Activated naive CD8-positive, alpha-beta T cell treated with anti-CD3 and anti-CD28 coated beads for 36 hours (primary cell): ENCODE measurements at regions not wholly inside any gene's neighbourhood (a gene's known extent, or its start where the extent isn't known, plus 50 kb on each side); places are given as distances from the start of the nearest gene placed in this dataset.

Source experiments
- DNase-seq: peaks from one replicate; pipeline ENCODE4 v3.0.0; 2021
- H3K27ac Mint-ChIP-seq: one replicate; pipeline ENCODE4 v1.8.0; 2022; ENCODE audit warnings: mild to moderate bottlenecking, moderate library complexity, mixed read lengths
- H3K27me3 Mint-ChIP-seq: one replicate; pipeline ENCODE4 v1.8.0; 2022; ENCODE audit warnings: mild to moderate bottlenecking, mixed read lengths
- H3K36me3 Mint-ChIP-seq: one replicate; pipeline ENCODE4 v1.8.0; 2021; ENCODE audit warnings: mild to moderate bottlenecking, mixed read lengths
- H3K4me1 Mint-ChIP-seq: one replicate; pipeline ENCODE4 v1.8.0; 2021; ENCODE audit warnings: mixed read lengths
- H3K4me3 Mint-ChIP-seq: one replicate; pipeline ENCODE4 v1.8.0; 2022; ENCODE audit warnings: mild to moderate bottlenecking, moderate library complexity, mixed read lengths
- H3K9me3 Mint-ChIP-seq: one replicate; pipeline ENCODE4 v1.8.0; 2022; ENCODE audit warnings: mixed read lengths

DNA sequence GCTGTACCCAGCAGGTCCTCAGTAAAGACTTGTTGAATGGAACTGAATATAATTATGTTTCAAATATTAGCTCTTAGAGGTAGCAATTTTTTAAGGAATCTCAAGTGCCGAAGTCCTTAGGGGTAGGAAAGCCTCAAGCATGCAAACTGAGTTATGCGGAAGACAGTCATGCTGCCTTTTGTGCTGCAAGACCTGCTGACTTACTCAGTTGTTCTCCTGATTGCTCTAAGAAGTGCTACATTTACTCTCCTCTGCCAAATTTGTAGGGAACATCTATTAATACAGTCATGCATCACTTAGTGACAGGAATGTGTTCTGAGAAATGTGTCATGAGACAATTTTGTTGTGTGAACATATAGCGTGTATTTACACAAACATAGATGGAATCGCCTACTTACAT lies 325.6 kb upstream of the AZI2 start:
- H3K4me3 Mint-ChIP-seq, result no peak overlapping the region
- peaks cover 2% of the 10 kb centered on the region for H3K9me3 Mint-ChIP-seq
- no peaks in the 10 kb centered on the region for H3K36me3 Mint-ChIP-seq
- H3K27ac Mint-ChIP-seq, result no peak overlapping the region
- H3K4me1 Mint-ChIP-seq, result no peaks in the 10 kb centered on the region
- peaks cover 6% of the 10 kb centered on the region for H3K27me3 Mint-ChIP-seq
- no peak for DNase-seq

DNA sequence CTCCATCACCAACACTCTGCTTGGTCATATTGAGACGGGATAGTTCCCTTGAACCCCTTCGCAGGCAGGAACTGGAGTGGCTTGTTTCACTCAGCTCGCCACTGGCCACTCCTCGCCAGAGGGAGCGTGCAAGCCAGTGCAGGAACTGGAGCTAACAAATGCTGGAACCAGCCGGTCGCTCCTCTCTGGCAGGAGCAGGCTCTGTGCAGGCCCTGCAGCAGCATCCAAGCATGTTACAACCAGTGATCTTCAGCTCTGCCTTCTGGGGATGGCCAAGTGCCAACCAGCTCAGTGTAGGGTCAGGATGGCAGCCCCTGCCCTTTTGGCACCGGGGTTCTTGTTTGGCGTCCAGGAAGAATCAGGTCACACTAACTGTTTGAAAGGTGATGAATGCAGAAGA lies 329.0 kb upstream of the AZI2 start:
- Mint-ChIP-seq H3K36me3 (no peaks in the 10 kb centered on the region), H3K27ac (no peak overlapping the region), H3K4me1 (no peaks in the 10 kb centered on the region), H3K9me3 (peaks cover 2% of the 10 kb centered on the region), H3K4me3 (no peak overlapping the region), H3K27me3 (peaks cover 6% of the 10 kb centered on the region)
- DNase-seq, result no peak

DNA sequence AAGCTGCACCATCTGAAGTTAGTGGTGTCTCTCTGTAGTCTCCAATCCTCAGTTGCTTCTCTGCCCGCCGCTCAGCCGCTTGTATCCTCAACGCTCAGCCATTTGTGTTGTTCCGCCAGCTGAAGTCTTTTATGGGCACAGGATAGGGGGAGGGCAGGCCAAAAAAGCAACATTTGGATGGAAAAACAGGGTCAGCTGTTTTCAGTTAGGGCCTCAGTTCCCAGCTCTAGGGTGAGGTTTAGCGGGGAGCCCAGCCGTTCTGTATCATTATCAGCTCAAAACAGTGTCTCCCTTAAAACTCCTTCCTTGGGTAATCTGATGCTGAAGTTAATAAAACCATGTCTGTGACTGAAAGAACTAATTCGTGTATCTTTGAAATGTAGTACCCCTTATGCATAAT lies 329.5 kb upstream of the AZI2 start:
- Mint-ChIP-seq H3K4me1 (no peaks in the 10 kb centered on the region), H3K27ac (no peak overlapping the region), H3K9me3 (peaks cover 2% of the 10 kb centered on the region), H3K27me3 (peaks cover 6% of the 10 kb centered on the region), H3K4me3 (no peak overlapping the region), H3K36me3 (no peaks in the 10 kb centered on the region)
- no peak for DNase-seq

DNA sequence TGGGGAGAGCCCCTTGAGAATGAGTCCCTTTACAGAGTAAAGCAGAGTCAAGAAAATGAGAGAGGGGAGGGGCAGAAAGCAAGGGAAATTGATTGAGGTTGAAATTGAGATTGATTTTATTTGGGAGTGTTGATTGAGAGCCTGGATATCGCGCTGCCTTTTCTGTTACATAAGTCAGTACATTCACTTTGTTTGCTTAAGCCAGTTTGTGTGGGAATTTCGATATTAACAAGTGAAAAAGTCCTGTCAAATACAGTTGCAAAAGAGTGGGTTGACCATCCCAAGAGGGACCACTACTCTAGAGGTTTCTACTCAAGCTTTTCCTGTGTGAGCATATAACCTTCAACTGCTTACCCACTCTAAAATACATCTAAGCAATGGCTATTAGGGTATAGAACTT lies 331.4 kb upstream of the AZI2 start:
- Mint-ChIP-seq H3K9me3 (peaks cover 2% of the 10 kb centered on the region), H3K27ac (no peak overlapping the region), H3K36me3 (no peaks in the 10 kb centered on the region), H3K4me1 (no peaks in the 10 kb centered on the region), H3K4me3 (no peak overlapping the region), H3K27me3 (peaks cover 6% of the 10 kb centered on the region)
- DNase-seq, result no peak

DNA sequence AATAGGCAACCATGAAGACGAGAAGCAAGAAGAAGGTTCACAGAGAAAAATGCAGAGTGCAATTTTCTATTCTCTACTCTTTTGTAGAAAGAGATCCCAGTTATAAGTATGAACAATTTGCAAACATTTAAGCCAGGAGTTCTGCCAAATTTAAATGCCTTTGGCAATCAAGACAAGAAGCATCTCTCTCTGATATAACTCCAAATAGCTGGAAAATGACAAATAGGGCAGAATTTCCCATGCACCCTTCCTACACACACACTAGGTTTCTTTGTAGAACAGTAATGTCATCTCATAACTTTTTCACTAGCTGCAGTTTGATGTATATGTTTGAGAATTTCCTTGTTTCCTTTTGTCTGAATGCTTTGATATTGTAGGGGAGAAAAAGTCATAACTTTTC lies 333.5 kb upstream of the AZI2 start:
- Mint-ChIP-seq H3K4me1 (no peaks in the 10 kb centered on the region), H3K4me3 (no peak overlapping the region), H3K9me3 (no peaks in the 10 kb centered on the region), H3K36me3 (no peaks in the 10 kb centered on the region), H3K27me3 (peaks cover 4% of the 10 kb centered on the region), H3K27ac (no peak overlapping the region)
- no peak for DNase-seq

DNA sequence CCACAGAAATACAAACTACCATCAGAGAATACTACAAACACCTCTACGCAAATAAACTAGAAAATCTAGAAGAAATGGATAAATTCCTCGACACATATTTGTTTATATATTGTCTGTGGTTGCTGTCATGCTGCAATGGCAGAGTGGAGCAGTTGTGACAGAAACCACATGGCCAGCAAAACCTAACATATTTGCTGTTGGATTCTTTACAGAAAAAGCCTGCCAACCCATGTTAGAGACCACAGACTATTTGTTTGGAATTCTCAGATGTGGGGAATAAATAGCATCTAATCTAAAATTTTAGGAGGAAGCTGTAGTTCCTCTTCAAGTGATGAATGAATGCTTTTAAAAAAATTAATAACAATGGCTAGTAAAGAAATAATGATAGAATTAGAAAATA lies 341.6 kb upstream of the AZI2 start:
- no peaks in the 10 kb centered on the region for H3K4me1 Mint-ChIP-seq
- H3K9me3 Mint-ChIP-seq, result peaks cover 5% of the 10 kb centered on the region
- no peak for DNase-seq
- H3K4me3 Mint-ChIP-seq, result no peak overlapping the region
- no peak overlapping the region for H3K27ac Mint-ChIP-seq
- no peaks in the 10 kb centered on the region for H3K27me3 Mint-ChIP-seq
- H3K36me3 Mint-ChIP-seq, result no peaks in the 10 kb centered on the region

DNA sequence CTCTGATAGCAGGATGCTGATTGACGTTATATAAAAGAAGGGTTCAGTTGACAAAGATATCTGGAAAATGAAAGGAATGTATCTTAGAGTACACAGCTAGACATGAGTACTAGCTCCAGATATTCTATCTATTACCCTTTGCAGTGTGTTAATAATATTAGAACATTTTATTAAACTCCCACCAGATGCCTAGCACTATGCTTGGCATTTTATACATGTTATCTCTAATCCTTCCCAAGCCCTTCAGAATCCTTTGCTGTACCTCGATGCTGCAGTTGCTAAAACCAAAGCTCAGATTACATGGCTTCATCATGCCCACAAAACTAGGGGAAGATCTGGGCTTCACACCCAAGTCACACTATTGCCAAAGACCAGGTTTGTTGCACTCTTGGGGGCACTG lies 350.1 kb upstream of the AZI2 start:
- H3K27ac Mint-ChIP-seq, result no peak overlapping the region
- H3K4me3 Mint-ChIP-seq, result no peak overlapping the region
- H3K9me3 Mint-ChIP-seq, result no peaks in the 10 kb centered on the region
- H3K36me3 Mint-ChIP-seq, result no peaks in the 10 kb centered on the region
- H3K4me1 Mint-ChIP-seq, result no peaks in the 10 kb centered on the region
- H3K27me3 Mint-ChIP-seq, result no peaks in the 10 kb centered on the region
- no peak for DNase-seq

DNA sequence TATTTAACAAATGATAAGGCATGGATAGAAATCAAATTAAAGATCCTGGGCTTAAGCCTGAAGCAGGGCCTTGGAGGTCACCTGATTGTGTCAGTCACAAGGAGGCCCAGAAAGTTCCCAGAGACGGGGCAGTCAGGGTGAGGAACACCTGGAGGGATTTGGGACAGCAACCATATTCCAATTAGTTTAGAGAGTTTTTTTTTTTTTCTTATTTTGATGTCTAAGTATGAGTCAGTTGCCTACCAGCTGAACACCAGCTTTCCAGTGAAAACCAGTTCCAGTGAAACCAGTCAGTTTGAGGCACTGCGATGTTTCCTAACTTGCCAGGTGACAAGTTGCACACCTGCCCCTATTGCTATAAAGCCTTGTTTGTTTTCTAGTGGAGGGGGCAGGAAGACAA lies 350.7 kb upstream of the AZI2 start:
- Mint-ChIP-seq H3K9me3 (no peaks in the 10 kb centered on the region), H3K4me1 (no peaks in the 10 kb centered on the region), H3K4me3 (no peak overlapping the region), H3K27ac (no peak overlapping the region), H3K36me3 (no peaks in the 10 kb centered on the region), H3K27me3 (no peaks in the 10 kb centered on the region)
- no peak for DNase-seq

DNA sequence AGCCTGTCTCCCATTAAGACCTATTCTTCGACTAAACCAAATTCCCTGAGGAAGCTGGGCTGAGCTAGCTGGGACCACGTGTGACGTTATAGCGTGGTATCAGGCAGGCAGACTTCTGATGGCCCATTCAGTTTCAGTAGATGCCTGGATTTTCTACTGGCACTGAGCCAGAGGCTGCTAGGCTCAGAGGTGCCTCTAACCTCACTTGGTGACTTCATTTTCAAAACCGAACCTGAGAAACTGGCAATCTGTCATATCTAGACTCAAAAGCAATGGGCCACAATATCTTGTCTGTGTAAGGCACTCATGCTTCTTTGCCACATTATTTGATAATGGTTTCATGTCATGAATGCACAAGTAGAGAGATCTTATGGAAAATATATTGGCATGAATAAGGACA lies 352.1 kb upstream of the AZI2 start:
- no peaks in the 10 kb centered on the region for H3K9me3 Mint-ChIP-seq
- no peaks in the 10 kb centered on the region for H3K36me3 Mint-ChIP-seq
- H3K27ac Mint-ChIP-seq, result no peak overlapping the region
- H3K27me3 Mint-ChIP-seq, result no peaks in the 10 kb centered on the region
- H3K4me3 Mint-ChIP-seq, result no peak overlapping the region
- DNase-seq, result no peak
- H3K4me1 Mint-ChIP-seq, result no peaks in the 10 kb centered on the region

DNA sequence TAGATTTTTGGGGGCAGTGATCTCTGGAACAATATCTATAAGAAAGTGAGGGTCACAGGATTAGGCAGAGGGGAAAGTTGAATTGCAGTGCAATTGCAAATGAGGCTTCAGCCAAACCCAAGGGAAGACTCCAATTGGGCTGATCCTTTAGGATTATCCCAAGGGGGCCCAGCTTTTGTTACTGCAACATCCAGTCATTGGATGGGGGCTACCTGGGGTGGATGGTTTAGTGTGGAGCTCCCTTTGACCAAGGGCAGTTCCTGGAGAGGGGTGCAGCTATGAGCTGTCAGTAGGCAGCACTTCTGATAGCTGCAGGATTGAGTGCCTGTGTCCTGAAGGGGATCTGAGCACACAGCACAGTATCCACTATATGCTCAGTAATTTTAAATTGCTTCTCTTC lies 355.2 kb upstream of the AZI2 start:
- no peaks in the 10 kb centered on the region for H3K9me3 Mint-ChIP-seq
- H3K36me3 Mint-ChIP-seq, result no peaks in the 10 kb centered on the region
- H3K4me3 Mint-ChIP-seq, result no peak overlapping the region
- DNase-seq, result no peak
- H3K4me1 Mint-ChIP-seq, result no peaks in the 10 kb centered on the region
- no peak overlapping the region for H3K27ac Mint-ChIP-seq
- H3K27me3 Mint-ChIP-seq, result no peaks in the 10 kb centered on the region

DNA sequence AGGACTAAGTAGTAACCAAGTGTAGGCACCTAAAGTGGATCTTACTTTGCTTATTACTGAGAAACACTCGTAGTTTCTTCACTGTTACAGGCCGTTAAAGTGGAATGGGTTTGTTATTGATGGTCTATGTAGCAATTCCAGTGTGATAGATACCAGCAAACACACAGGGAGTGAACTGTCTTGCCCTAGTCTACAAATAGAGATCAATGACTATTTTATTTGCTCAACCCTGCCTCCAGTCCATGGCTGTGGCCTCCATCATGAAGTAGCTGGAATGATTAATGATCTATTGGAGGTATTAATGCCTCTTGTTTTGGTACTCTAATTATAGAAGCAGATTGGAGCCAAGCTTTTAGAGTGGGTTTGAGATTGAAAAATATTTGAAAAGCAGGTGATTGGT lies 362.7 kb upstream of the AZI2 start:
- Mint-ChIP-seq H3K4me1 (no peaks in the 10 kb centered on the region), H3K36me3 (no peaks in the 10 kb centered on the region), H3K27me3 (no peaks in the 10 kb centered on the region), H3K4me3 (no peak overlapping the region), H3K9me3 (no peaks in the 10 kb centered on the region), H3K27ac (no peak overlapping the region)
- no peak for DNase-seq

DNA sequence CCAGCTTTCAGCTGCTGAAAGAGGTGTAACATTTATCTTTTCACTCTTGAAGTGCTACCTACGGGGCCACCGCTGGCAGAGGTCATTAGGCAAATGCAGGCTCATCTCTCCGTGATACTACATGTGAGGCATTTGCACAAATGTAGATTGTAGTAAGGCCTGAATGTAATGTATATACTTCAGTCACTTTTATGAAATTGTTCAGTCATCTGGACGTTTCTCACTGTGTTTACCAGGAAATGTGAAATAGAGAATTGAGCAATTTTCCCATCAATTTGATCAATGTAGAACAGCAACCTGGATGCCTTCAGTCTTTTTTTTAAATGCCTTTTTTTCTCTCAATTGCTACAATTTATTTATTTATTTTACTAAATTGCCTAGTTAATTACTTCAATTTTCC lies 368.3 kb upstream of the AZI2 start:
- Mint-ChIP-seq H3K27me3 (no peaks in the 10 kb centered on the region), H3K9me3 (no peaks in the 10 kb centered on the region), H3K27ac (no peak overlapping the region), H3K4me1 (no peaks in the 10 kb centered on the region), H3K4me3 (no peak overlapping the region), H3K36me3 (no peaks in the 10 kb centered on the region)
- DNase-seq, result no peak

DNA sequence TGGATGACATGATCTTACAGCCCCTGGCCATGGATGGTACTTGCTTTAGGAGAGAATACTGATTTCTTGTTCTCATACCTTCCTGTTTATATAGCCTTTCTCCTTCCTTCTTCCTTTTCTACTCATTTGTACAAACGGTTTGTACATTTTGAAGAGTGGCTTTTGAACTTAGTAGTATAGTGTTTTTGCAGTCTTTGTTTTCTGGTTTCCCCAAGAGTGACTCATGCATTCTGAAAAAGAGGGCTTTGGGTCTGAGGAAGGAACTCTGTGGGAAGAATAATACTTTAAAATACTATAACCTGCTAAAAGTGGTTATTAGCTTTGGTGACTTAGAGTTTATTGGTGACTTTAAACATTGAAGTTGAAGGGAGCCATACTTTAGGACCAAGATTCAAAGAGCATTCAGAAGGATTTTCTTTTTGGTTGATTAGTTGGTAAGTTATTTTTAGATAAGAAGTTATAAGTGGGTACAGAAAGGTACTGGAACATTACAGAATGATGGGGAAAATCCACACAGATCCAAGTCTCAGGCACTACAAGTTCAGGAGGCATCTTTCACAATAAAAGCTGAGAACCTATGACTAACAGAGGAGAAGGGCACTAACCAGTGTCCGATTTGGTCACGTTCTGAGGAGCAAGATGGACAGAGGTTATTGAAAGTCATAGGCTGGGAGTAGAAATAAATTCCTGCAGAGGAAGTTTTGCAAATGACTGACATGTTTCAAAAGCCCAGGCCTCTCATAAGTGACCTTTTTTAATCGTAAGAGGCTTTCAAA lies 369.6 kb upstream of the AZI2 start:
- no peak overlapping the region for H3K27ac Mint-ChIP-seq
- H3K36me3 Mint-ChIP-seq, result no peaks in the 10 kb centered on the region
- DNase-seq, result no peak
- H3K4me1 Mint-ChIP-seq, result no peaks in the 10 kb centered on the region
- no peak overlapping the region for H3K4me3 Mint-ChIP-seq
- no peaks in the 10 kb centered on the region for H3K9me3 Mint-ChIP-seq
- H3K27me3 Mint-ChIP-seq, result no peaks in the 10 kb centered on the region

DNA sequence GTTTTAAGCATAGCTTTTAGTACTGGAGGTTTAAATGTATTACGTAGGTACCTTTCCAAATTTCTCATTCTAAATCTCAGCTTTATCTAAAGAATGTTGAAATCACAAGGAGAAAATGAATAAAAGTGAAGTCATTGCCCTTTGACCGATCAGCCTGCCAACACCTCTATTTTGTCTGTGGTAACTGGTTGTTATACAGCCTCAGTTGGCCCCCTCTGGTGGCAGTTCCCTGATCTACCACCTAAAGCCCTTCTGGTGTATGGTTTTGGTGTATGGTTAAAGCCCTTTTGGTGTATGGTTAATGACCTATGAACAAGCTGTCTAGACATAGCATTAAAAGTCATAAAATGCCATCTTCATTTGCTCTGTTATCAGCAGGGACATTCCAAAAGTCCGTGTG lies 378.2 kb upstream of the AZI2 start:
- H3K4me1 Mint-ChIP-seq, result no peaks in the 10 kb centered on the region
- no peak overlapping the region for H3K4me3 Mint-ChIP-seq
- no peaks in the 10 kb centered on the region for H3K27me3 Mint-ChIP-seq
- H3K36me3 Mint-ChIP-seq, result no peaks in the 10 kb centered on the region
- no peak overlapping the region for H3K27ac Mint-ChIP-seq
- no peak for DNase-seq
- H3K9me3 Mint-ChIP-seq, result peaks cover 6% of the 10 kb centered on the region

DNA sequence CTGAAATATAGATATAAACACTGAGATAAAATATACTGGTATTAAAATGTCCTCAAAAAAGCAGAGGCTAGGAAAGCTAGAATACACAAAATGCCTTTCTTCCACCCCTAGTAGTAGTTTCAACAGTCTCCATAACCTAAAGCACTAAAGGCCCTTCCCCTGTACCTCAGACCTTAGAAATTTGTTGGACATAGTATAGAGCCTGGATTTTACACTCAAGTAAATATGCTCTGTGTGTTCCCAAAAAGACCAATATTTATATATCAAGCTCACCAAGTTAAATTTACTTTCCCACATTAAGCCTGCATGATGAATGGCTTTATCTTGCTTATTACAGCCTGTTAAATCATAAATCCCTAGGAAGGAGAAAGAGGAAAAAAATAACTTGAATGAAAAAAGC lies 378.7 kb upstream of the AZI2 start:
- no peak for DNase-seq
- Mint-ChIP-seq H3K9me3 (peaks cover 6% of the 10 kb centered on the region), H3K4me1 (no peaks in the 10 kb centered on the region), H3K27ac (no peak overlapping the region), H3K27me3 (no peaks in the 10 kb centered on the region), H3K4me3 (no peak overlapping the region), H3K36me3 (no peaks in the 10 kb centered on the region)

DNA sequence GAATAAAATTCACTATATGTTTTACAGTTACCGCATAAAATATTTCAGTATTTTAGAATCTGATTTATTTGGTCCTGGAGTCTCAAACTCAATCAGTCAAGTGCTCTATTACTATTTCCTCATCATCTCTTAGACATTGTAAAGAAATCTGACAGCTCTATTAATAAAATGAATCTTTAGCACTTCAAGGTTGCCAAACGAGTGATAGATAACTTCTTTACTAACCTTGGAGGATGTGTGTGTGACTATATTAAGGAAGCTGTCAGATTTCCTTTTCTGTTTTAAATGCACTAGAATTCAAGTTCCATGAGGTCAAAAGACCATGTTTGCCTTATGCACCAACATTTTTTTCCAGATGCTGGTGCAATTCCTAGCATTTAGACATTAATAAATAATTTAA lies 389.8 kb upstream of the AZI2 start:
- DNase-seq, result no peak
- Mint-ChIP-seq H3K4me3 (no peak overlapping the region), H3K4me1 (no peaks in the 10 kb centered on the region), H3K27ac (no peak overlapping the region), H3K9me3 (peaks cover 18% of the 10 kb centered on the region), H3K36me3 (no peaks in the 10 kb centered on the region), H3K27me3 (peaks cover 5% of the 10 kb centered on the region)

DNA sequence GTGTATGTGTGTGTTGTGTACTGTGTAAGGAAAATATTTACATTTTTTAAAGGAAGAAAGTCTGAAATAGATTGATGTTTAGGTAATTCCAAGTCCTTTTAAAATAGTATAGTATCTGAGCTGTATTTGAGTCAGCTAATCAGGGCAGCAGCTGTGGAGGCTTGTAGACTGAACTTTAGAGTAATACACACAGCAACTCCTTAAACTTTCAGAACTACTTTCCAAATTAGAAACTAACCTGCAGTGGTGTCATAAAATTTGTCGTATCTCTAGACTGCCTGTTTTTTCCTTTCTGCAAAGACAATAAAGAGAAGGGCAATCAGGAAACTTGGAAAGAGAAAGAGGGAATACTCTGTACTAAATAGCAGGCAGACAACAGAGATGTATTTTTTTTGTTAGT lies 391.0 kb upstream of the AZI2 start:
- H3K36me3 Mint-ChIP-seq, result no peaks in the 10 kb centered on the region
- no peaks in the 10 kb centered on the region for H3K4me1 Mint-ChIP-seq
- peaks cover 5% of the 10 kb centered on the region for H3K27me3 Mint-ChIP-seq
- H3K9me3 Mint-ChIP-seq, result peaks cover 8% of the 10 kb centered on the region
- no peak for DNase-seq
- no peak overlapping the region for H3K27ac Mint-ChIP-seq
- H3K4me3 Mint-ChIP-seq, result no peak overlapping the region
